ENCODE measurements at regions not wholly inside any gene's neighbourhood (a gene's known extent, or its start where the extent isn't known, plus 50 kb on each side); places are given as distances from the start of the nearest gene placed in this dataset.

DNA sequence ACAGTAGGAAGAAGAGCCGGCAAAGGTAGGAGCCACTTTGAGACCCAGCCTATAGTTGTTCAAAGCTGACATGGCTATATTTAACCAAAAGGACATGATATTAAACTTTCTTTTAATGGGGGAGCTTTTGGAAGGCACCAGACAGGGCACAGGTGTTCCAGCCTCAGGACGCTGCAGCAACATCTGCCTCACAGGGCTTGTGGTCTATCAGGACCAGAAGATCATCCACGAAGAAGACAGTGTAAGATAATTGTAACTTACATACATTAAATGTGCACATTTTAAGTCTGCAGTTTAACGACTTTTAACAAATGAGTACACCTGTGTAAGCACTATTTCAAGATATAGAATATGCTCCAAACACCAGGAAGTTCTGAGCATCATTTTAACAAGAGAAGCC lies 168.2 kb upstream of the PMEPA1 start:
- Histone ChIP-seq H3K4me1 (no peaks in the 10 kb centered on the region), H3K27ac (no peak overlapping the region), H3K4me3 (no peak overlapping the region), H3K27me3 (no peaks in the 10 kb centered on the region), H3K36me3 (no peaks in the 10 kb centered on the region), H3K9me3 (no peaks in the 10 kb centered on the region)
- TF ChIP-seq, protein P1, sequence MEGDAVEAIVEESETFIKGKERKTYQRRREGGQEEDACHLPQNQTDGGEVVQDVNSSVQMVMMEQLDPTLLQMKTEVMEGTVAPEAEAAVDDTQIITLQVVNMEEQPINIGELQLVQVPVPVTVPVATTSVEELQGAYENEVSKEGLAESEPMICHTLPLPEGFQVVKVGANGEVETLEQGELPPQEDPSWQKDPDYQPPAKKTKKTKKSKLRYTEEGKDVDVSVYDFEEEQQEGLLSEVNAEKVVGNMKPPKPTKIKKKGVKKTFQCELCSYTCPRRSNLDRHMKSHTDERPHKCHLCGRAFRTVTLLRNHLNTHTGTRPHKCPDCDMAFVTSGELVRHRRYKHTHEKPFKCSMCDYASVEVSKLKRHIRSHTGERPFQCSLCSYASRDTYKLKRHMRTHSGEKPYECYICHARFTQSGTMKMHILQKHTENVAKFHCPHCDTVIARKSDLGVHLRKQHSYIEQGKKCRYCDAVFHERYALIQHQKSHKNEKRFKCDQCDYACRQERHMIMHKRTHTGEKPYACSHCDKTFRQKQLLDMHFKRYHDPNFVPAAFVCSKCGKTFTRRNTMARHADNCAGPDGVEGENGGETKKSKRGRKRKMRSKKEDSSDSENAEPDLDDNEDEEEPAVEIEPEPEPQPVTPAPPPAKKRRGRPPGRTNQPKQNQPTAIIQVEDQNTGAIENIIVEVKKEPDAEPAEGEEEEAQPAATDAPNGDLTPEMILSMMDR (IDR thresholded peaks at IDR 0.05) = no peak
- no peak for TF ChIP-seq POLR2A (IDR thresholded peaks at IDR 0.05)
- DNase-seq = no peak
- intact Hi-C loops (cut with DNase I; ENCODE audit: low total_unique reads) = no loop called here

GRCh38 chr20:57877131-57877824 lies 167.5 kb upstream of the PMEPA1 start:
- intact Hi-C loops (cut with DNase I; ENCODE audit: low total_unique reads) = no loop called here
- DNase-seq = no peak
- Histone ChIP-seq H3K9me3 (no peaks in the 10 kb centered on the region), H3K36me3 (no peaks in the 10 kb centered on the region), H3K4me3 (no peak overlapping the region), H3K4me1 (no peaks in the 10 kb centered on the region), H3K27me3 (no peaks in the 10 kb centered on the region), H3K27ac (no peak overlapping the region)
- TF ChIP-seq POLR2A (IDR thresholded peaks at IDR 0.05) = no peak

DNA sequence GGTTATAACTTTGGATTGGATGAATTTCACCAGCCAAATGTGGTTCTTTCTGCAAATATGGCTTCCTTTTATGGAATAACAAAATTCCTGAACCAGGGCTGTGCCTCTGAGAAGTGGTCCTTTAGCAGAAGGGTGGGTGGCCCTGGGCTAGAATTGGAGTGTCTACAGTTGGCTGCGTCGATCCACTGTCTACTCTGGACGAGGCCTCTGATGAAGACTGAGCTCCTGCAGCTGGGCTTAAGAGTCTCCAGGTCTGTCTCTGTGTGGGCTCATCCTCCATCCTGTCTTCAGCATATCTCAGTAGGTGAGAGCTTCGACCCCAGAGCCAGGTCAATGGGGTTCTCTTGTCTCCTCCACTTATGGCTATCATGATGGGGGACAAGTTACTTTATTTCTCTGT lies 166.3 kb upstream of the PMEPA1 start:
- Histone ChIP-seq H3K4me3 (no peak overlapping the region), H3K27me3 (no peaks in the 10 kb centered on the region), H3K4me1 (no peaks in the 10 kb centered on the region), H3K36me3 (no peaks in the 10 kb centered on the region), H3K27ac (no peak overlapping the region), H3K9me3 (no peaks in the 10 kb centered on the region)
- intact Hi-C loops (cut with DNase I; ENCODE audit: low total_unique reads) = no loop called here
- no peak for TF ChIP-seq POLR2A (IDR thresholded peaks at IDR 0.05)
- TF ChIP-seq, protein P1 (IDR thresholded peaks at IDR 0.05) = no peak
- DNase-seq = no peak

GRCh38 chr20:57874141-57874540 lies 164.3 kb upstream of the PMEPA1 start:
- Histone ChIP-seq H3K9me3 (no peaks in the 10 kb centered on the region), H3K4me1 (no peaks in the 10 kb centered on the region), H3K4me3 (no peak overlapping the region), H3K36me3 (no peaks in the 10 kb centered on the region), H3K27me3 (no peaks in the 10 kb centered on the region), H3K27ac (no peak overlapping the region)
- intact Hi-C loops (cut with DNase I; ENCODE audit: low total_unique reads) = no loop called here
- no peak for DNase-seq
- TF ChIP-seq POLR2A (IDR thresholded peaks at IDR 0.05) = no peak
- TF ChIP-seq, protein P1 (IDR thresholded peaks at IDR 0.05) = no peak

GRCh38 chr20:57872816-57873409 lies 163.1 kb upstream of the PMEPA1 start:
- intact Hi-C loops (cut with DNase I; ENCODE audit: low total_unique reads) = no loop called here
- Histone ChIP-seq H3K4me1 (no peaks in the 10 kb centered on the region), H3K4me3 (no peak overlapping the region), H3K9me3 (no peaks in the 10 kb centered on the region), H3K27me3 (no peaks in the 10 kb centered on the region), H3K27ac (no peak overlapping the region), H3K36me3 (no peaks in the 10 kb centered on the region)
- TF ChIP-seq, protein P1 (IDR thresholded peaks at IDR 0.05) = no peak
- no peak for TF ChIP-seq POLR2A (IDR thresholded peaks at IDR 0.05)
- DNase-seq = no peak

Data from uterus (tissue), 3 donors.